Endothelial cell (in vitro differentiated cells): ENCODE measurements at regions not wholly inside any gene's neighbourhood (a gene's known extent, or its start where the extent isn't known, plus 50 kb on each side); places are given as distances from the start of the nearest gene placed in this dataset.

ENCODE experiments used
- DNase-seq: peaks from one replicate; pipeline ENCODE4 v3.0.0; 2021; ENCODE audit warnings: low spot score
- H3K27ac Mint-ChIP-seq: one replicate; pipeline ENCODE4 v1.8.0; 2021; ENCODE audit warnings: mixed read lengths, inconsistent platforms; ENCODE audit not compliant: unreplicated experiment
- H3K27me3 Mint-ChIP-seq: one replicate; pipeline ENCODE4 v1.8.0; 2021; ENCODE audit warnings: mild to moderate bottlenecking, moderate library complexity, mixed read lengths, inconsistent platforms; ENCODE audit not compliant: unreplicated experiment
- H3K36me3 Mint-ChIP-seq: one replicate; pipeline ENCODE4 v1.8.0; 2021; ENCODE audit warnings: mild to moderate bottlenecking, low read depth, mixed read lengths, inconsistent platforms; ENCODE audit not compliant: unreplicated experiment
- H3K4me1 Mint-ChIP-seq: one replicate; pipeline ENCODE4 v1.8.0; 2021; ENCODE audit warnings: mild to moderate bottlenecking, mixed read lengths, inconsistent platforms; ENCODE audit not compliant: unreplicated experiment
- H3K4me3 Mint-ChIP-seq: one replicate; pipeline ENCODE4 v1.8.0; 2021; ENCODE audit warnings: mild to moderate bottlenecking, mixed read lengths, inconsistent platforms; ENCODE audit not compliant: unreplicated experiment
- H3K9me3 Mint-ChIP-seq: one replicate; pipeline ENCODE4 v1.8.0; 2021; ENCODE audit warnings: mixed read lengths, inconsistent platforms; ENCODE audit not compliant: unreplicated experiment
- TF ChIP-seq, protein P1 (sequence below): fragments of 200-600 bp; sonication (generic); IDR thresholded peaks from one replicate; pipeline ENCODE4 v1.5.0; 2021; ENCODE audit warnings: antibody characterized with exemption; ENCODE audit not compliant: unreplicated experiment

- H3K27ac Mint-ChIP-seq: no peak overlapping the region
- no peaks in the 10 kb centered on the region for H3K36me3 Mint-ChIP-seq
- H3K9me3 Mint-ChIP-seq: no peaks in the 10 kb centered on the region
- TF ChIP-seq, protein P1, sequence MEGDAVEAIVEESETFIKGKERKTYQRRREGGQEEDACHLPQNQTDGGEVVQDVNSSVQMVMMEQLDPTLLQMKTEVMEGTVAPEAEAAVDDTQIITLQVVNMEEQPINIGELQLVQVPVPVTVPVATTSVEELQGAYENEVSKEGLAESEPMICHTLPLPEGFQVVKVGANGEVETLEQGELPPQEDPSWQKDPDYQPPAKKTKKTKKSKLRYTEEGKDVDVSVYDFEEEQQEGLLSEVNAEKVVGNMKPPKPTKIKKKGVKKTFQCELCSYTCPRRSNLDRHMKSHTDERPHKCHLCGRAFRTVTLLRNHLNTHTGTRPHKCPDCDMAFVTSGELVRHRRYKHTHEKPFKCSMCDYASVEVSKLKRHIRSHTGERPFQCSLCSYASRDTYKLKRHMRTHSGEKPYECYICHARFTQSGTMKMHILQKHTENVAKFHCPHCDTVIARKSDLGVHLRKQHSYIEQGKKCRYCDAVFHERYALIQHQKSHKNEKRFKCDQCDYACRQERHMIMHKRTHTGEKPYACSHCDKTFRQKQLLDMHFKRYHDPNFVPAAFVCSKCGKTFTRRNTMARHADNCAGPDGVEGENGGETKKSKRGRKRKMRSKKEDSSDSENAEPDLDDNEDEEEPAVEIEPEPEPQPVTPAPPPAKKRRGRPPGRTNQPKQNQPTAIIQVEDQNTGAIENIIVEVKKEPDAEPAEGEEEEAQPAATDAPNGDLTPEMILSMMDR: no peak
- no peak overlapping the region for H3K4me3 Mint-ChIP-seq
- no peaks in the 10 kb centered on the region for H3K4me1 Mint-ChIP-seq
- no peak for DNase-seq
- no peaks in the 10 kb centered on the region for H3K27me3 Mint-ChIP-seq
Measured at GRCh38 chr6:139742671-139743070, 368.2 kb upstream of the CITED2 start.

DNA sequence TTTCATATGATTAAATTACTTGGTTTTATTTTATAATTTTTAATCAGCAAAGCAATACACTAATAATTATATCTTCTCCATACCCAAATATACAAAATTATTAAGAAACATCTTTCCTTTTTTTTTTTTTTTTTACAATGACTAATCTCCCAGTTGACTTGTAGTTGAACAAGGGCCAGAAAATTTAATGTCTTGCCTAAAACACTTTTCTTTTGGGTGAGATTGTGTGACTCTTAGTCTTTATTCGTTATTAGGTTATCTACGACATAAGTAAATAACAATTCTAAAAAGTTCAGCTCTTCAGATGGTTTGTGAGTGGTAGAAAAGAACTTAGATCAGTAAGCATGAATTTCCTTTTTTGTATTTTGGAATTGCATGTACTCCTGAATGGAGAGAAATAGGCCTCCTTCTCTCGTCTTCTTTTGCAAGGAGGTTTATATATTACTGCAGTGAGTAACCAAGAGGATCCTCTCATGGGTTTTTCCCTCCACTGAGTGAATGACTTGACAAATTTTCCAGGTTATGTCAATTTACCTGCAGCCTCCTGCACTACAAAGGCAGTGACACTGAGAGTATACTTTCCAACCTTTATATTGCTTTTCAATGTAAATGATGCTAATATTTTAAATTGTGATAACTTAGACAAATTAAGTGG is 364.5 kb upstream of the CITED2 start:
- Mint-ChIP-seq H3K27ac (no peak overlapping the region), H3K27me3 (no peaks in the 10 kb centered on the region), H3K4me1 (no peaks in the 10 kb centered on the region), H3K9me3 (no peaks in the 10 kb centered on the region), H3K4me3 (no peak overlapping the region), H3K36me3 (no peaks in the 10 kb centered on the region)
- no peak for DNase-seq
- TF ChIP-seq, protein P1: no peak

- Mint-ChIP-seq H3K27ac (no peak overlapping the region), H3K4me1 (no peaks in the 10 kb centered on the region), H3K9me3 (no peaks in the 10 kb centered on the region), H3K36me3 (no peaks in the 10 kb centered on the region), H3K4me3 (no peak overlapping the region), H3K27me3 (no peaks in the 10 kb centered on the region)
- TF ChIP-seq, protein P1: no peak
- DNase-seq: no peak
Measured at GRCh38 chr6:139736325-139736906, 362.0 kb upstream of the CITED2 start.

- H3K36me3 Mint-ChIP-seq: no peaks in the 10 kb centered on the region
- H3K4me1 Mint-ChIP-seq: no peaks in the 10 kb centered on the region
- H3K9me3 Mint-ChIP-seq: no peaks in the 10 kb centered on the region
- H3K27me3 Mint-ChIP-seq: no peaks in the 10 kb centered on the region
- no peak overlapping the region for H3K4me3 Mint-ChIP-seq
- no peak overlapping the region for H3K27ac Mint-ChIP-seq
- DNase-seq: no peak
- TF ChIP-seq, protein P1: no peak
Measured at GRCh38 chr6:139732451-139732850, 358.0 kb upstream of the CITED2 start.

GRCh38 chr6:139730340-139730974 is 356.0 kb upstream of the CITED2 start:
- peaks cover 6% of the 10 kb centered on the region for H3K9me3 Mint-ChIP-seq
- no peaks in the 10 kb centered on the region for H3K4me1 Mint-ChIP-seq
- no peak for DNase-seq
- H3K27ac Mint-ChIP-seq: no peak overlapping the region
- H3K4me3 Mint-ChIP-seq: no peak overlapping the region
- TF ChIP-seq, protein P1: no peak
- peaks cover 4% of the 10 kb centered on the region for H3K27me3 Mint-ChIP-seq
- H3K36me3 Mint-ChIP-seq: peaks cover 6% of the 10 kb centered on the region
